GM23248 (cell line): ENCODE measurements at regions not wholly inside any gene's neighbourhood (a gene's known extent, or its start where the extent isn't known, plus 50 kb on each side); places are given as distances from the start of the nearest gene placed in this dataset.

ENCODE experiments used
- EZH2 ChIP-seq: fragments of 200-600 bp; sonication (generic); IDR thresholded peaks from 2 replicates; pipeline ENCODE4 v1.6.1; 2018; ENCODE audit warnings: antibody characterized with exemption, mild to moderate bottlenecking; ENCODE audit not compliant: insufficient read depth, poor library complexity, severe bottlenecking
- EZH2phosphoT487 ChIP-seq: fragments of 200-600 bp; sonication (generic); IDR thresholded peaks from 2 replicates; pipeline ENCODE4 v1.6.1; 2018; ENCODE audit warnings: antibody characterized with exemption, moderate library complexity, mild to moderate bottlenecking, low read depth; ENCODE audit not compliant: insufficient read depth

DNA sequence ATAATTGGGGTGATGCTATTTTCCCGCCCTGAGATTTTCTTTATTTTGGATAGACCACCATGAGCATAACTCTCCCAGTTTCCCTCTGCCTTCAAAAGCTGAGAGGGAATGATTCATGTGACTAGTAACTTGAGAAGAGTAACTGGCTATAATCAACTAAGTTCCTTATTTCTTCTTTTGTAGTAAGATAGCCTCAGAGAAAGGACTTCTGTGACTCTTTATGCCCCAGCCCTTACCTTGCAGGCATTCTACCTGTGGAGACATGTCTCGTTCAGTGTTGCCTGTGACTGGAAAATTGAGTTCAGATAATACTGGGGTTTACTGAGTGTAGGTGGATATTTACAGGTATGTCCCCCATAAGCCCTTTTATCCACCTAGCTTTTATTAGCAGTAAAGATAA is 715.4 kb upstream of the HS3ST1 start:
- TF ChIP-seq EZH2 = no peak
- no peak for TF ChIP-seq EZH2phosphoT487
